ENCODE measurements at regions not wholly inside any gene's neighbourhood (a gene's known extent, or its start where the extent isn't known, plus 50 kb on each side); places are given as distances from the start of the nearest gene placed in this dataset.

DNA sequence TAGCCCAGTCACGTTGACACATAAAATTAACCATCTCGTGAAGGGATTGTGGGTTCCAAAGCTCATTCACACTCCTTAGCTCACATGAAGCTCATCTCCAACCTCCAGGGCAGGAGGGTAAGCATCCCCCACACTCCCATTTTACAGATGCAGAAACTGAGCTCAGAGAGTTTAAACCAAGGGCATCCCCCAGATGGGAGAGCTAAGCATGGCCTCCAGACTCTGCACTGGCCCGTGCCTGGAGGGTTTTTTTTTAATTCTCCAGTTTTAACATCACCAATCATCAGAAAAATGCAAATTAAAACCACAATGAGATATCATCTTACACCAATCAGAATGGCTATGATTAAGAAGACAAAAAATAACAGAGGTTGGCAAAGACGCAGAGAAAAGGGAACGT lies 53.3 kb upstream of the TCF7L2 start:
- H3K4me3 ChIP-seq (ENCODE audit: control insufficient read depth, low read depth, low read length), result no peak overlapping the region
- DNase-seq (ENCODE audit: low read depth), result no peak
- TF ChIP-seq, protein P1, sequence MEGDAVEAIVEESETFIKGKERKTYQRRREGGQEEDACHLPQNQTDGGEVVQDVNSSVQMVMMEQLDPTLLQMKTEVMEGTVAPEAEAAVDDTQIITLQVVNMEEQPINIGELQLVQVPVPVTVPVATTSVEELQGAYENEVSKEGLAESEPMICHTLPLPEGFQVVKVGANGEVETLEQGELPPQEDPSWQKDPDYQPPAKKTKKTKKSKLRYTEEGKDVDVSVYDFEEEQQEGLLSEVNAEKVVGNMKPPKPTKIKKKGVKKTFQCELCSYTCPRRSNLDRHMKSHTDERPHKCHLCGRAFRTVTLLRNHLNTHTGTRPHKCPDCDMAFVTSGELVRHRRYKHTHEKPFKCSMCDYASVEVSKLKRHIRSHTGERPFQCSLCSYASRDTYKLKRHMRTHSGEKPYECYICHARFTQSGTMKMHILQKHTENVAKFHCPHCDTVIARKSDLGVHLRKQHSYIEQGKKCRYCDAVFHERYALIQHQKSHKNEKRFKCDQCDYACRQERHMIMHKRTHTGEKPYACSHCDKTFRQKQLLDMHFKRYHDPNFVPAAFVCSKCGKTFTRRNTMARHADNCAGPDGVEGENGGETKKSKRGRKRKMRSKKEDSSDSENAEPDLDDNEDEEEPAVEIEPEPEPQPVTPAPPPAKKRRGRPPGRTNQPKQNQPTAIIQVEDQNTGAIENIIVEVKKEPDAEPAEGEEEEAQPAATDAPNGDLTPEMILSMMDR (IDR thresholded peaks at IDR 0.05; ENCODE audit: control insufficient read depth, insufficient read depth, low read depth, low read length, missing control alignments), result no peak

DNA sequence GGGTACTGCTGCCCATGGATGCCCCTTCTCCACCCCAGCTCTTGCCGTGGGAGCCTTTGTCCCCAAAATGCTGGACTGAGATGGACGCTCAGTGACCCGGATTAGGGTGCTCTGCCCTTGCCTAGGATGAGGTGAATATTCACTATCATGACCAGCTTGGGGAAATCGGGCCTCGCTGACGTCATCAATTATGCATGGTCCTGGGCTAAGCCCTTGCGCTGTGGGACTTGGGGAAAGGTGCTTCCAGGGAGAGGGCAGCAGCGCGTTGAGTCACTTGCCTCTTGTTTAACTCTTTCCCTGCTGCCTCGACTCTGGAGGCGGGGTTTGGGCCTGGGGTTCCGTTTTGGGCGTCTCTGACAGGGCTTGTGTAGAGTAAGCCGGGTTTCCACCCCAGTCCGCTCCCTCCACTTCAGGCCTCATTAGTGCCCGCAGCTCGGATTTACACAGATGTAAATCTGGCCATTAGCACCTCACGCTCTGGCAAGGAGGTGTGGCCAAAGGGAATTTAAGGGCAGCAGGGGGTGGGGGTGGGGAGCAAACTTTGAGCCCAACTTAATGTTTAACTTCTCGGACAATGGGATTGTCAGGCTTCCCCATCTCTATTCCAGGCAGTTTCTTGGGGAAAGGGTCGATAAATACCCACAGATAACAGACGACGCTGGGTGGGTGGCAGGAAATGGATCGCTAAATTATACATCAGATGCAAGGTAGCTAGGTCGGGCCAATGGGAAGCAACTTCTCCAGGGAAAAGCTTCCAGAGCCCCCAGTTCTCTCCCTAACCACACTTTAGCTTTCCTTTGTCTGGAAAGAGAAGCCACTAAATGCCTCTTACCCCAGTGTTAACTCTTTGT lies 51.3 kb upstream of the TCF7L2 start:
- TF ChIP-seq, protein P1 (IDR thresholded peaks at IDR 0.05; ENCODE audit: control insufficient read depth, insufficient read depth, low read depth, low read length, missing control alignments), result no peak
- DNase-seq (ENCODE audit: low read depth), result no peak
- H3K4me3 ChIP-seq (ENCODE audit: control insufficient read depth, low read depth, low read length), result no peak overlapping the region

DNA sequence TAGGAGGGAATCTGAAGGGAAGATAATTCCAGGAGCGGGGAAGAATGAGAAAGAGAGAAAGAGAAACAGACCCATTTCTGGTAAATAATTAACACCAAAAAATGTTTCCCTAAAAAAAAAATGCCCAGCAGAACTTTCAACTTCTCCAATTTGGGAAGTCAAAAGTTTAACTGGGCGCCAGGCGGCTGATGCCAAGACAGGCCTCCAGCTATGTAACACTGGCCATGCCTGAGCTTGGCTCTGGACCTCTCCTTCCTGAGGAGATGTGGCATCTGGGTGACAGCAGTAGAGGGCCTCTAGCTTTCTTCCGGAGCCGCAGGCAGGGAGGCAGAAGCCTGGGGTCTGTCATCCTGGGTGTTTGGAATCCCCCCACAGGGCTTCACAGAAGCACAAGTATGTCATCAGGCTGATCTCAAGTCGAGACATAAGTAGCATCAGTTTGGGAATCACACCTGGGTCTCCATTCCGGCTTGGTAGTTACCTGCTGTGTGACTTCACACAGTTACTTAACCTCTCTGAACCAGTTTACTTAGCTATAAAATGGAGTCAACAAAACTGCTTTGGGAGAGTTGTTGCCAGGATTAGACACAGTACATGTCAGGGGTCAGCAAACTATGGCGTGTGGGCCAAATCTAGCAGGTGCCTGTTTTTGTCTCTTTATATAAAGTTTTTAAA lies 50.5 kb upstream of the TCF7L2 start:
- no peak overlapping the region for H3K4me3 ChIP-seq (ENCODE audit: control insufficient read depth, low read depth, low read length)
- TF ChIP-seq, protein P1 (IDR thresholded peaks at IDR 0.05; ENCODE audit: control insufficient read depth, insufficient read depth, low read depth, low read length, missing control alignments), result no peak
- no peak for DNase-seq (ENCODE audit: low read depth)
